ENCODE measurements at regions not wholly inside any gene's neighbourhood (a gene's known extent, or its start where the extent isn't known, plus 50 kb on each side); places are given as distances from the start of the nearest gene placed in this dataset.

- TF ChIP-seq CTCF (IDR thresholded peaks at IDR 0.05; ENCODE audit: low read depth, low read length, poor library complexity, severe bottlenecking) (no peak), EZH2phosphoT487 (IDR thresholded peaks at IDR 0.05; ENCODE audit: borderline replicate concordance, low read length) (no peak)
These were observed 488.3 kb upstream of the MAP2 start for GRCh38 chr2:208935531-208935930.
